ENCODE measurements at regions not wholly inside any gene's neighbourhood (a gene's known extent, or its start where the extent isn't known, plus 50 kb on each side); places are given as distances from the start of the nearest gene placed in this dataset.

- H3K27ac ChIP-seq (replicated peaks in 1 of 4), result no peak overlapping the region
- intact Hi-C loops (cut with DNase I), result no loop called here
- WGBS, result 55% methylated on average over 6 of the region's 6 CpGs
These were observed 543.8 kb upstream of the JAG1 start for GRCh38 chr20:11217326-11218172.

GRCh38 chr20:11218173-11218680 is 544.4 kb upstream of the JAG1 start:
- intact Hi-C loops (cut with DNase I), result no loop called here
- TF ChIP-seq POLR2AphosphoS5 (IDR thresholded peaks at IDR 0.05) (no peak), EP300 (IDR thresholded peaks at IDR 0.05) (no peak), CTCF (IDR thresholded peaks at IDR 0.05) (no peak), POLR2A (IDR thresholded peaks at IDR 0.05; ENCODE audit: low read depth) (no peak)
- Histone ChIP-seq H3K4me3 (no peak overlapping the region), H3K36me3 (no peaks in the 10 kb centered on the region), H3K27ac (replicated peaks in 1 of 4) (no peak overlapping the region), H3K27me3 (no peaks in the 10 kb centered on the region), H3K9me3 (no peaks in the 10 kb centered on the region), H3K4me1 (peaks cover 0 to 11% (median 10%) of the 10 kb centered on the region in 4 donors)
- no peak for DNase-seq (ENCODE audit: extremely low spot score)
- WGBS, result 49% methylated on average over 2 of the region's 2 CpGs

More at GRCh38 chr20:11217326-11218172, 543.8 kb upstream of the JAG1 start:
- Histone ChIP-seq H3K4me3 (no peak overlapping the region), H3K27me3 (no peaks in the 10 kb centered on the region), H3K36me3 (no peaks in the 10 kb centered on the region), H3K9me3 (no peaks in the 10 kb centered on the region), H3K4me1 (peaks cover 0 to 11% (median 10%) of the 10 kb centered on the region in 4 donors)
- TF ChIP-seq POLR2AphosphoS5 (IDR thresholded peaks at IDR 0.05) (no peak), CTCF (IDR thresholded peaks at IDR 0.05) (no peak), POLR2A (IDR thresholded peaks at IDR 0.05; ENCODE audit: low read depth) (no peak), EP300 (IDR thresholded peaks at IDR 0.05) (no peak)
- DNase-seq (ENCODE audit: extremely low spot score), result no peak

DNA sequence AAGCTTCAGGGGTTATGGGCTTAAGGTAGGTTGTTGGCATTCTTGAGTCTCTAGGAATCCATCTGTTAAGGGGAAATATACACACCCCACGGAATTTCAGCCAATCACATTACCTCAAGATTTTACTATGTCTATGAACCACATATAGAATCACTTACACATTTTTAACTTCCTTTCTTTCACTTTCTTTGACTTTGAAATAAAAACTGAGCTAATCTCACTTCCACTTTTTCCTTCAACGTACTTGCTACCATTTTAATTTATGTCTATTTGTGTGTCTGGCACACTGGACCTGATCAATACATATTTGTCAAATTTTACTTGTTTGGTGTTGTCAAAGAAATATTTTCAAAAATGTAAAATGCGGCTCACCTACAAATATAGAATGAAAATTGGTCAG is 545.4 kb upstream of the JAG1 start:
- DNase-seq (ENCODE audit: extremely low spot score), result no peak
- peaks cover 0 to 11% (median 10%) of the 10 kb centered on the region in 4 donors for H3K4me1 ChIP-seq
- H3K27ac ChIP-seq (replicated peaks in 1 of 4), result no peak overlapping the region
- intact Hi-C loops (cut with DNase I), result no loop called here
- no peak overlapping the region for H3K4me3 ChIP-seq
- H3K9me3 ChIP-seq, result no peaks in the 10 kb centered on the region
- WGBS, result 78% methylated on average over 3 of the region's 3 CpGs
- no peaks in the 10 kb centered on the region for H3K27me3 ChIP-seq
- TF ChIP-seq CTCF (IDR thresholded peaks at IDR 0.05), result no peak
- TF ChIP-seq POLR2A (IDR thresholded peaks at IDR 0.05; ENCODE audit: low read depth), result no peak
- no peak for TF ChIP-seq POLR2AphosphoS5 (IDR thresholded peaks at IDR 0.05)
- no peak for TF ChIP-seq EP300 (IDR thresholded peaks at IDR 0.05)
- no peaks in the 10 kb centered on the region for H3K36me3 ChIP-seq

DNA sequence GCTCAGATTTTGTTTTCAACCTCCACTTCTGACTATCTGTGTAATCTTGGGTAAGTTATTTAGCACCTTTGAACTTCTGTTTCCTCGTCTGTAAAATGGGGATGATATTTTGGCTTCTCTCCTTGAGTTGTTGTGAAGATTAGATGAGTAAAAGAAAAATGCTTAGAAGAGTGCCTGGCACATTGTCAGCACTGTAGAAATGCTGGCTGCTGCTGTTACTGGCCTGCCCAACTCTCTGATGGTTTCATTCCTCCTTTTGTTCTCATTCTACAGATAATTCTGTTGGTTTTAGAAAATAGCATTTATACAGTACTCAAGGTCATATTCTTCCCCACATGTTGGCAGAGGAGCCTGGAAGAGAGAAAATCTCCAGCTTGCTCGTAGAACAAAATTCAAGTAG is 547.2 kb upstream of the JAG1 start:
- Histone ChIP-seq H3K36me3 (no peaks in the 10 kb centered on the region), H3K27me3 (no peaks in the 10 kb centered on the region), H3K4me1 (peaks cover 0 to 11% (median 10%) of the 10 kb centered on the region in 4 donors), H3K27ac (replicated peaks in 1 of 4) (no peak overlapping the region), H3K4me3 (no peak overlapping the region), H3K9me3 (no peaks in the 10 kb centered on the region)
- 48% methylated on average over 2 of the region's 2 CpGs for WGBS
- TF ChIP-seq POLR2A (IDR thresholded peaks at IDR 0.05; ENCODE audit: low read depth) (no peak), CTCF (IDR thresholded peaks at IDR 0.05) (no peak), POLR2AphosphoS5 (IDR thresholded peaks at IDR 0.05) (no peak), EP300 (IDR thresholded peaks at IDR 0.05) (no peak)
- intact Hi-C loops (cut with DNase I), result no loop called here
- DNase-seq (ENCODE audit: extremely low spot score), result no peak
